HEK293T (cell line): ENCODE measurements at regions not wholly inside any gene's neighbourhood (a gene's known extent, or its start where the extent isn't known, plus 50 kb on each side); places are given as distances from the start of the nearest gene placed in this dataset.

ENCODE experiments used
- CTCF ChIA-PET: fragments of 350-600 bp; formaldehyde crosslinking; extraction: SDS; loops from one replicate; lab custom pipeline; 2021; ENCODE audit warnings: antibody characterized with exemption, inconsistent platforms; lab: Yijun Ruan, JAX
- POLR2A ChIA-PET: fragments of 350-600 bp; formaldehyde crosslinking; extraction: SDS; loops from one replicate; lab custom pipeline; 2020; ENCODE audit warnings: antibody characterized with exemption, inconsistent platforms; lab: Yijun Ruan, JAX
- DNase-seq: peaks from one replicate; pipeline ENCODE4 v3.0.0; 2012; ENCODE audit warnings: mixed read lengths; ENCODE audit errors: extremely low spot score
- ARNT ChIP-seq: fragments of 450-650 bp; IDR thresholded peaks from 2 replicates; pipeline ENCODE4 v1.6.1; 2017; ENCODE audit warnings: mild to moderate bottlenecking
- BHLHE40 ChIP-seq: fragments of 450-650 bp; IDR thresholded peaks from 2 replicates; pipeline ENCODE4 v1.6.1; 2016; ENCODE audit warnings: mild to moderate bottlenecking, moderate library complexity, borderline replicate concordance
- CTBP1 ChIP-seq: fragments of 450-650 bp; IDR thresholded peaks from 2 replicates; pipeline ENCODE4 v1.6.1; 2016; ENCODE audit warnings: borderline replicate concordance
- ELF4 ChIP-seq: fragments of 450-650 bp; IDR thresholded peaks from 2 replicates; pipeline ENCODE4 v1.6.1; 2017; ENCODE audit warnings: antibody characterized with exemption
- FOXA1 ChIP-seq: fragments of 450-650 bp; IDR thresholded peaks from 2 replicates; pipeline ENCODE4 v1.6.1; 2016; ENCODE audit warnings: mild to moderate bottlenecking
- FOXK2 ChIP-seq: fragments of 450-650 bp; IDR thresholded peaks from 2 replicates; pipeline ENCODE4 v1.6.1; 2016; ENCODE audit warnings: mild to moderate bottlenecking
- FOXM1 ChIP-seq: fragments of 450-650 bp; IDR thresholded peaks from 2 replicates; pipeline ENCODE4 v1.6.1; 2017; ENCODE audit warnings: mild to moderate bottlenecking, borderline replicate concordance
- HDGF ChIP-seq: fragments of 450-650 bp; IDR thresholded peaks from 2 replicates; pipeline ENCODE4 v1.6.1; 2017; ENCODE audit warnings: antibody characterized with exemption, borderline replicate concordance
- L3MBTL2 ChIP-seq: fragments of 450-650 bp; conservative IDR thresholded peaks from 2 replicates; pipeline ENCODE4 v1.6.1; 2016; ENCODE audit warnings: mild to moderate bottlenecking
- LEF1 ChIP-seq: fragments of 450-650 bp; IDR thresholded peaks from 2 replicates; pipeline ENCODE4 v1.6.1; 2017; ENCODE audit warnings: mild to moderate bottlenecking, borderline replicate concordance
- NFRKB ChIP-seq: fragments of 450-650 bp; IDR thresholded peaks from 2 replicates; pipeline ENCODE4 v1.6.1; 2016; ENCODE audit warnings: mild to moderate bottlenecking, moderate library complexity
- SP1 ChIP-seq: fragments of 450-650 bp; IDR thresholded peaks from 2 replicates; pipeline ENCODE4 v1.6.1; 2017
- SUZ12 ChIP-seq: fragments of 450-650 bp; IDR thresholded peaks from 2 replicates; pipeline ENCODE4 v1.6.1; 2016; ENCODE audit warnings: mild to moderate bottlenecking
- TARDBP ChIP-seq: fragments of 450-650 bp; IDR thresholded peaks from 2 replicates; pipeline ENCODE4 v1.6.1; 2016
- ZNF384 ChIP-seq: fragments of 450-650 bp; IDR thresholded peaks from 2 replicates; pipeline ENCODE4 v1.6.1; 2016
- TF ChIP-seq, protein P1 (sequence below): fragments of 450-650 bp; IDR thresholded peaks from 2 replicates; pipeline ENCODE4 v1.6.1; 2016

DNA sequence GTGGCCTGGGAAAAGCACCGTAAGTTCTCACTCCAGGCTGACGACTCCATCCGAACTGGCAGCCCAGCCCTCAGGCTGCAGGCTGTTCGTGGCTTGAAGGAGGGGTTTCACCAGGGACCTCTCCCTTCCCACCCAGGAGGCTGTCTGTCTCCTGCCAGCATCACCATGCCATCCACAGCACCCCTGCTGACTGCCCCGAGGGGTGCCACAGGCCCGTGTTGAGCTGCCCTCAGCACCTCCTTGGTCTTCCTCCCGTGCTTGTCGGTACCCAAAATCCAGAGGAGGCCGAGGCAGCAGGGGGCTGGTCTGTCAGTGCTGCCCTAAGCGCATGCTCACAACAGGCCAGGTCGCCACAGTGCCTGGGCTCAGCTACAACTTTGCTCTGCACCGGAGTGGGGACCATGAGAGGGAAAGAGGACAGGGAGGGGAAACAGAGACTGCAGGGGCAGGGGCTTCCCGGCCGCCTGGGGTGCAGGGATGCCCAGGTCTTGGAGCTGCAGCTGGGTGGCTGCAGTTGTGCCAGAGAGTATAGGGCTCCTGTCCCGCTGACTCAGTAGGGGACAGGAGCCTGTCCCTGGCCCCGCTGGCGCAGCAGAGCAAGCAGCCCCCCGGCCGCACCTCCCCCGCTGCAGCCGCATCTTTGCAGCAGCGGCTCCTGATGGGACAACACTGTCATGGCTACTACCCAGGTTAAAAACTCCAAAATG lies 963.7 kb upstream of the CRIM1 start:
- ChIA-PET POLR2A (no interaction called here), CTCF (no interaction called here)
- TF ChIP-seq BHLHE40 (no peak), NFRKB (no peak), L3MBTL2 (no peak), LEF1 (no peak), SP1 (no peak)
- peak; percentile 7 for DNase-seq

DNA sequence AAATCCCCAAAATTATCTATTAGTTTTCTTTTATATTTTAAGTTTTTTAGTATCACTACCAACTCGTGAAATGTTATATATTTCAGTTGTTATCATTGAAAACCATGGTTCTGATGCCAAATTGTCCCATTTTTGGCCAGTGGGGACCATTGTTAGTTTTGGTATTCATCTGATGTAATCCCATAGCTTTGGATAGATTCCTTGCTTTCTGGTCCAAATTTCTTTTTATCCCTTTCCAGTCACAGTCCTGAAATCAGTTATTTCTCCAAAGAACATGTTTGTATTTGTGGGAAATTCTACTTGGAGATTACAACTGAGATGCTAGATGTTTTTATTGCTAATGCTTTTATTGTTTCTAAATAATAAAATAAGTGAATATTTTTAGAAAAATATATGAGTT lies 976.8 kb upstream of the CRIM1 start:
- DNase-seq: no peak
- TF ChIP-seq CTBP1 (no peak), ELF4 (no peak), ZNF384 (no peak), LEF1 (no peak), HDGF (no peak), FOXM1 (no peak), SUZ12 (no peak), FOXA1 (no peak), ARNT (no peak), BHLHE40 (no peak), NFRKB (no peak), L3MBTL2 (no peak), SP1 (no peak), FOXK2 (no peak), TARDBP (no peak)
- TF ChIP-seq, protein P1, sequence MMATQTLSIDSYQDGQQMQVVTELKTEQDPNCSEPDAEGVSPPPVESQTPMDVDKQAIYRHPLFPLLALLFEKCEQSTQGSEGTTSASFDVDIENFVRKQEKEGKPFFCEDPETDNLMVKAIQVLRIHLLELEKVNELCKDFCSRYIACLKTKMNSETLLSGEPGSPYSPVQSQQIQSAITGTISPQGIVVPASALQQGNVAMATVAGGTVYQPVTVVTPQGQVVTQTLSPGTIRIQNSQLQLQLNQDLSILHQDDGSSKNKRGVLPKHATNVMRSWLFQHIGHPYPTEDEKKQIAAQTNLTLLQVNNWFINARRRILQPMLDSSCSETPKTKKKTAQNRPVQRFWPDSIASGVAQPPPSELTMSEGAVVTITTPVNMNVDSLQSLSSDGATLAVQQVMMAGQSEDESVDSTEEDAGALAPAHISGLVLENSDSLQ: no peak
- ChIA-PET POLR2A (no interaction called here), CTCF (no interaction called here)

DNA sequence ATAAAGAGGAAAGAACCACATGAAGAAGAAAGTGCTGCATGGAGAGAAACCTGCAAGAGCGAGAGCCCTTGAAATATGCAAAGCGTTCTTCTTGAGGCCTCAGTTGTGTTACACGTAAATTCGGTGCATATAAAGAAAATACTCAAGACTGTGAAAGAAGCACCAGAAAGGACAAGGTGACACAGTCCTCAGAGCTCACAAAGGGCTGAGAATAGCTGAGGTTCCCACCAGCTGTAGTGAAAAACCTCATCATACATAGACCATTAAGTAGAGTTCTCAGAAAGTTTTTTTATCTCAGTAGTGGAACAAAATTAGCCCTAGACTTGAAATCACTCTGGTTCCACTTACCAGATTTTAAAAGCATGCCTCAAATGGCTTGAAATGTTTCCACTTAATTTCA lies 980.7 kb upstream of the CRIM1 start:
- ChIA-PET CTCF (no interaction called here), POLR2A (no interaction called here)
- no peak for TF ChIP-seq SUZ12
- TF ChIP-seq FOXK2: no peak
- TF ChIP-seq FOXM1: no peak
- TF ChIP-seq, protein P1: no peak
- TF ChIP-seq BHLHE40: no peak
- no peak for TF ChIP-seq ARNT
- TF ChIP-seq ELF4: no peak
- no peak for TF ChIP-seq CTBP1
- no peak for TF ChIP-seq NFRKB
- no peak for TF ChIP-seq LEF1
- no peak for TF ChIP-seq SP1
- no peak for TF ChIP-seq L3MBTL2
- TF ChIP-seq ZNF384: no peak
- no peak for TF ChIP-seq HDGF
- TF ChIP-seq FOXA1: no peak
- no peak for DNase-seq

DNA sequence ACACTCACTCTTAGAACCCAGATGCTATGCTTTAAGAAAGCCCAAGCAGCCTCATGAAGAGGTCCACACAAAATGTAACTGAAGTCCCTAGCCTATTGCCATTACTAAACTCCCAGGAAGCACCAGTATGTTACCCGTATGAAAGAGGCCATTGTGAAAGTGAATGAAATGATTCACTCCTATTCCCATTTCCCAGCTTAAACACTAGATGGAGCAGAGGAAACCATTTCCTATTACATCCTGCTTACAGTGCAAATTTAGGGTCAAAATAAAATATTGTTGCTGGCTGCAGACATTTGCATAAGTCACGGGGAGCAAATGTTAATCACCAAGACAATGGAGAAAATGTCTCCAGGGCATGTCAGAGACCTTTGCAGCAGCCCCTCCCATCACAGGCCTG lies 989.7 kb upstream of the CRIM1 start:
- no peak for DNase-seq
- CTCF ChIA-PET: no interaction called here

DNA sequence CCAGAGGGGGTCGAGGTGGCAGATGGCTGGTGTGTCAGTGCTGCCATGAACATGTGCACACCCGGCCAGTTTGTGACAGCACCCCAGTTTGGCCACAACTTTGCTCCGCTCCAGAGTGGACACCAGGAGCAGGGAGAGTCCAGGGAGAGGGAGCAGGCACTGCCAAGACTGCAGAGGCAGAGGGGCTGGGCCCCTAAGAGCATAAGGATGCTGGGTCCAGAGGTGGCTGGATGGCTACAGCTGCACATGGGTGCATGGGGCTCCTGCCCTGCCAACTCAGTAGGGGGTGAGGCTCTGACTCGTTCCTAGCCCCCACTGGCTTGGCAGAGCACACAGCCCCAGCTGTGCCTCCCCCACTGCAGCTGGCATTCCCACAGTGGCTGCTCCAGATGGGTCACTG lies 999.2 kb upstream of the CRIM1 start:
- POLR2A ChIA-PET: no interaction called here

More for the DNA sequence above, 989.7 kb upstream of the CRIM1 start:
- no peak for TF ChIP-seq ARNT
- no peak for TF ChIP-seq ELF4
- TF ChIP-seq FOXA1: no peak
- TF ChIP-seq LEF1: no peak
- TF ChIP-seq HDGF: no peak
- no peak for TF ChIP-seq BHLHE40
- TF ChIP-seq, protein P1: no peak
- no peak for TF ChIP-seq SUZ12
- TF ChIP-seq FOXM1: no peak
- TF ChIP-seq TARDBP: no peak
- no peak for TF ChIP-seq L3MBTL2
- no peak for TF ChIP-seq CTBP1
- TF ChIP-seq ZNF384: no peak
- TF ChIP-seq FOXK2: no peak
- no peak for TF ChIP-seq NFRKB
- no peak for TF ChIP-seq SP1
- POLR2A ChIA-PET: no interaction called here

More for the DNA sequence above, 999.2 kb upstream of the CRIM1 start:
- CTCF ChIA-PET: no interaction called here
- TF ChIP-seq BHLHE40 (no peak), FOXM1 (no peak), SP1 (no peak), SUZ12 (no peak), CTBP1 (no peak), HDGF (no peak), ZNF384 (no peak), FOXK2 (no peak), LEF1 (no peak), L3MBTL2 (no peak), TARDBP (no peak), FOXA1 (no peak), ARNT (no peak), ELF4 (no peak), NFRKB (no peak)
- TF ChIP-seq, protein P1: no peak
- no peak for DNase-seq
